NCI-H748 (cell line): ENCODE measurements at regions not wholly inside any gene's neighbourhood (a gene's known extent, or its start where the extent isn't known, plus 50 kb on each side); places are given as distances from the start of the nearest gene placed in this dataset.

Source experiments
- DNase-seq: peaks from one replicate; lab custom pipeline; 2025; ENCODE audit not compliant: unreplicated experiment; lab: John Stamatoyannopoulos, UW

DNA sequence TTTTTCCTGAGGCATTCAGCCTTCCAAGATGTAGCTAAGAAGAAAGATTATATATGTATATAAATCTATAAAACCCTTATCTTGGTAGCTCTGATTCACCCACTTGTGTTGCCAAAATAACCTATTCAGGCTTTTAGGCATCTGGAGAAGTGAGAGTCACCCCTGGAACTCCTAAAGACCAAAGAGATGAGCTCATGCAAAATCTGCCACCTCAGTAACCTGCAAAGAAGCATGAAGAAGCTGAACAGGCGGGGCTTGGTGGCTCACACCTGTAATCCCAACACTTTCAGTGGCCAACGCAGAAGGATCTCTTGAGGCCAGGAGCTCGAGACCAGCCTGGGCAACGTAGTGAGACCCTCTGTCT, 393.7 kb downstream of the FOXO1 start:
- no peak for DNase-seq

DNA sequence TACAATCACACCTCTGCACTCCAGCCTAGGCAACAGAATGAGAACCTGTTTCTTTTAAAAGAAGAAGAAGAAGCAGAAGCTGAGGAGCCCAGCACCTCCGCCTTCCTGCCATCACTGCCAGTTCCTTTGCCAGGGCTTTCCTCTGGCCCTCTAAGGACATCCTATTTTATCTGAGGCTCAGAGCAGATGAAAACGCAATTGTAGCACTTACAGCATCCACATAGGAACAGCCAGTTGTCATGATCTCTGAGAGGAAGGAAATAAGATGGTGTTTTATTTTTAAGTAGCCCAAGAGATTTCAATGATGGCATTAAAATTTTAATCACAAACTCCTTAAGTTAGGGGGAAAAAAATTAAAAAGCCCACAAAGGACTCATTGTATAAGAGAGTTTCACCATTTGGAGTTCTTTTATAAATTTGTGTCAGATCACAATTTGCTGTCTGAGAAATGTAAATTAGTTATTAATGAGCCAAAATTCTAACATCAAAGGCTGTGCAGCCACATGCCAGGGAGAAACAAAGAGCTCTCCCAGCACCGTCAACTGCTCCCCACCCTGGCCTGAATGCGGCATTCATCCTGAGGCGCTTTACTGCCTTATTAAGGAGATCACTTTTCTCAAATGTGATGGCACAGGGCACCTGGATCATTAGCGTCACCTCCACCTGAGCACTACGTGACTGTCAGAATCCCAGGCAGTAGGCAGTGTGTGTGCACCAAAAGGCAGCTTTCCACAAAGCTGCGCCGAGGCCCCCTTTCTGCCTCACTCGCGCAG, 393.0 kb downstream of the FOXO1 start:
- DNase-seq: no peak

DNA sequence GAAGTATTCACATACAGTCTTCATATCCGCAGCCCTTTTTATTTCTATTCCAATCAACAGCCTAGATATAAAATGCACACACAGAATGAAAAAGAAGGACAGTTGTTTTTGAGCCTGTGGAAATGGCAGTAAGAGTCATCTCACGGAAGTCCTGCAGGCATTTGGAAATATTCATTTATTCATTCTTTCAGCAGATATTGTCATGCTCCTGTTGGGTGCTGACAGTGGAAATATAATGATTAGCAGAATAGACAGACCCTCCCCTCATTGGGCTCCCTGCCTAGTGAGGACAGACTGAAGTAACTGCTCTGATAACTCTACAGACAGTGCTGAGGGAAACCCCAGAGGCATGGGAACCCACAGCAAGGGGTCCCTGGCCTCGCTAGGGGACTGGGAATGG, 392.3 kb downstream of the FOXO1 start:
- no peak for DNase-seq

DNA sequence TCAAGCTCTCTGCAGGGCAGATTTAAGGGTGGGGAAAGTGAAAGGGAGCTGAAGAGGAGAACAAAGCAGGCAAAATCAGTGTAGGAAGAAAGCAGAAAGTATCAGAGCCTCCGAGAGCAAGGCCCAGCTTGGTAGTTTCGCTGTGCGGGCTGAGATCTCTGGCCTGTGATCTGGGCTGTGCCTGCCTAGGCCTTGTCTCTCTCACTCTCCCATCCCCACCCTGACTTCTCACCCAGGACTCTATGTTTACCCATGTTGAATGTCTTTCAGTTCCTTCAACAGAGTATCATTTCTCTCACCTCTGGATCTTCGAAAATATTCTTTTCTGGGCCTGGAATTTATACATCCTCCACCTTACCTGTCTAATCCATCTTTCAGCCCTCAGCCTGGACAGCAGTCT, 391.3 kb downstream of the FOXO1 start:
- no peak for DNase-seq

- no peak for DNase-seq
These were observed 390.8 kb downstream of the FOXO1 start for GRCh38 chr13:40275636-40276035.

DNA sequence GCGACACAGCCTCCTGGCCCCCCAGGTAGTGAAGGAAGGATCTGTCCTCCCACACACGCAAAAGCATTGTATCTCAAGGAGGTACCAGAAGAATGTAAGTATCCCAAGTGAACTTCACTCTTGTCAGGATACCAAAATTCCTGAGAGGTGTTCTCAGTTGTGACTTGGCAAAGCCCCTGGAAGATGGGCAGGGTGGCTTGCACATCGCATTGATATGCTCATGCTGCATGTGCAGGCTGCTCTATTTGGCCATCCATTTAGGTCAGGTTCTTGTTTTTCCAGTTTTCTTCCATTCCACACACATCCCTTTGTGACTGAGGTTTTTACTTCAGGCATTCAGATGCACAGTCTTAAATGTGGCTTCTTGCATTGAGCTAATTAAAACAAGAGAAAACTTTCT, 382.8 kb downstream of the FOXO1 start:
- DNase-seq: no peak

DNA sequence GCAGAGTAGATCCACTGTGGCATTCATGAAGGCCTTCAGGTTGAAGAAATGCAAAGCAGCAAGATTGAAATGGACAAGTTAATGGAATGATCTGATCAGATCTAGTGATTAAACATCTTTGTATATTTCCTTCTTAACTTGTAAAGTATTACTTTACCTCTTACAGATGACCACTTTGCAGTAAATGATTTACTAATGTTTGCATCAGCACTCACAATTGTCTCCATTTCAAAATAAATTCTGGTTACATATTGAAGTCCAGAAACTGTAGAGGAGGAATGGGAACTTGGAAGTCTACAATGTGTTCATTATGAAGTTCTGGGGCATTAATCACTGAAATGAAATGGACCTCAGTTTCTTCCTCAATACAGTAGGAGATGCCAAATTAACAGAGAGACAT, 380.8 kb downstream of the FOXO1 start:
- DNase-seq: no peak

DNA sequence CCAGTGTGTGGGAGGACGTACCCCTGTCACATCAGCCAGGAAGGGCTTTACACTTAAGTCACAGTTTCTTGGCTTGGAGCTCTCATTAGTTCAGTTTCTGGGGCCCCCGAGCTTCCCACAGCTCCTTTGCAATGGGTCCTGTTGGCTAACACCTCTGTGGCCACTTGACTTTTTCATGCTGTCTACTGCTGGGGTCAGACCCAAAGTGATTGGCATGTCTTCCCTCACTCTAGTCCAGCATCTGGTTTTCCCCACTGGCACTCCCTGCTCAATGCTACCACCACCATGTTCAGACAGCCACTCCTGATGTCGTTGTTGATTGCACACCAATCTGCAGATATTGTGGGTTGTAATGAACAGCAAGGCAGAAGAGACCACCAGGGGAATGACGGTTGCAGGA, 379.0 kb downstream of the FOXO1 start:
- no peak for DNase-seq

GRCh38 chr13:40288259-40288658, 378.2 kb downstream of the FOXO1 start:
- DNase-seq: no peak

DNA sequence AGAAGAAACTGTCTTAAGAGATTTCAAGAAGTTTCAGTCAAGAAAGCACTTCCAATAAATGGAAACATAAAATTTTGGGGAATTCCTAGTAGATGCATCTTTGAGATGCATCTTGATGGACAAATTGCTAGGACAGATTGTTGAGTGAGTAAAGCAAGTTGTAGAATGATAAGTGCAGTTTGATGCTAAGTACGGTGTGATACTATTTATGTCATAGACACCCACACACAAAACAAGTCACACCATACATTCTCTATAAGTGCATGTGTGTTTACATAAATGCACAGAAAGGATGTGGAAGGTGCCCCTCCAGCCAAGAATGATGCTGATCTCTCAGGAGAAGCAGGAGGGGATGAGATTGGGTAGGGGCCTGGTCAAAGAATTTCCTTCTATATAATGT, 375.7 kb downstream of the FOXO1 start:
- no peak for DNase-seq

- DNase-seq: no peak
These were observed 374.3 kb downstream of the FOXO1 start for GRCh38 chr13:40292108-40292507.

- DNase-seq: no peak
These were observed 373.9 kb downstream of the FOXO1 start for GRCh38 chr13:40292536-40292935.

GRCh38 chr13:40302351-40302750, 364.1 kb downstream of the FOXO1 start:
- no peak for DNase-seq

GRCh38 chr13:40304391-40304790, 362.1 kb downstream of the FOXO1 start:
- DNase-seq: no peak

- no peak for DNase-seq
These were observed 359.6 kb downstream of the FOXO1 start for GRCh38 chr13:40306817-40307216.

DNA sequence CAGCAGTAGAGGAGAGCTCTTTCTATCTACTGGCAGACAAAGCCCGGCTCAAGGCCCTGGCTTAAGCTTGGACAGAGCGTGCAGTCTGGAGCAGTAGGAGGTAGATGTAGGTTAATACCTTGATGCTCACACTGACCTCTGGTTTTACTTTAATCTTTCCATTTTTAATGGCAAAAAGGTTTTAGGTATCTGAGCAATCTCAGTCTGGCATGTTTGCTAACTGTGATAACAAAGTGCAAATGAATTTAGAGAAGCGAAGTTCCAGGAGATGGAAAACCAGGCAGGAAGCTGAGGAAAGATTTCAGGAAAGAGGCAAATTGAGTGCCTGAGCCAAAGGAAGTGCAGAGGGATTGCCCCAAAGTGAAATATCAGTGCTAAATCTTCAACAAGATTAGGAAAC, 356.6 kb downstream of the FOXO1 start:
- DNase-seq: no peak

DNA sequence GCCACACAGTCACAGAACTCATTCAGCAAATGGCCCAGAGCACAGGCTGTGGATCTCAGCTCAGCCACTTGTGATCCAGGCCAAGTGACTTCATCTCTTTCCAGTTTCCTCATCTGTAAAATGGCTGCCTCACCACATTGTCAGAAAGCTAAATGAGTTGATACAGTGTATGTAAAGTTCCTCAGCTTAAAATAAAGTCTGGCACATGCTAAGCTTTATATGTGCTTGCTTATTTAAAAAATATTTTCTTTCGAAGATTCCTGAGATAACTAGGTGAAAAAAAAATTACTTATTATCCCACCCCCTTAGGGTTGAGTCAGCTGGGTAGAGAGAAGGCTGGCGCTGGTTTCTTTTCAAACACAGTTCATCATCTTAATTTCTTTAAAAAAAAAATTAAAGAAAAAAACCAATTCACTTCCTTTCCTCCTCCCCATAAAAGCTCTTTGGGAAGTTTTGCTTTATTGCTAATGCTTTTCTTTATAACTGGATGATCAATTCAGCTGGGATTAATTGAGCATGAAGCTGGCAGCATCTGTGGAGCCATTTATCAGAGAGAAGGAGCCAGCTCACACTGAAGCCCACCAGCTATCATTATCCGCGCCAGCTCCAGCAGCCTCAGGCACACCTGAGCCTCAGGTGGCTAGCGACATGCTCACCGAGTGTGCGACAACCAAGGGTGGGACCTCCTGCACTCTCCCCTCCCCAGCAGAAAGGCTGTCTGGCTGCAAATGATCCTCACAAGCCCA, 354.9 kb downstream of the FOXO1 start:
- no peak for DNase-seq

DNA sequence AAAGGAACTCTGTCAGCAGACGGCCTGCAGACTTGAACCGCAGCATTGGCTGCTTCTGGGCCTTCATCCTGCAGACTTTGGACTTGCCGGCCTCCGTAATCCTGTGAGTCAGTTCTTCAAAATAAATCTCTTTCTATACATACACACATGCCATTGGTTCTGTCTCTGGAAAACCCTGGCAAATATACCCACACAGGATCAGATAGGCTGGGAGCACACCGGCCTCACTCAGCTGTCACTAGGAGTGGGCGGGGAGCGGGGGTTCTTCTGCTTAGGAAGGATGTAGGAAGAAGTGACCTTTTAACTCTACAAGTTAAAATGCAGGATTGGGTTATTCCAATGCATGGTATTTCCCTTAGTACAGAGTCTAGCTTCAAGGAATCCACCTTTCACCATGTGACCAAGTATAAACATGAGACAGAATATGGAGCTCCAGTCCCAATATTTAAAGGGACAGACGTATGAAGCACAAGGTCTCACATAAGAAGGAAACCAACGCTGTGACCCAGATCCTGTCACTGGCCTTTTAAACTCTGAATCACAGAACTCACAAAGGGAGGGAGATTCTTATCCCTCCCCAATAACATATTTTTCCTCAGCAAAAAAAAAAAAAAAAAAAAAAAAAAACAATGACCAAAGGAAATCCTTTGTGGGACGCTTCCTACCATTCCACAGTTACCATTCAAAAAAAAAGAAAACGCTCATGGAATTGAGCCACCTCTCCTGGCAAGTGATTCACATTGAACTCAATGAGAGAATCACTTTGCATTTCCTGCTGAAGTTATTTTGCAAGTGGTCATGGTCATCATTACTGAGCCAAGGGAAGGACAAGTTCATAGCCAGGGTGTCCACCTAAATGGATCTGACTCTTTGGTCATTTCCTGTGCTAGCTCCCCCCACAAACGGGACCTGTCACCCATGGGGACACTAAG, 352.9 kb downstream of the FOXO1 start:
- no peak for DNase-seq

DNA sequence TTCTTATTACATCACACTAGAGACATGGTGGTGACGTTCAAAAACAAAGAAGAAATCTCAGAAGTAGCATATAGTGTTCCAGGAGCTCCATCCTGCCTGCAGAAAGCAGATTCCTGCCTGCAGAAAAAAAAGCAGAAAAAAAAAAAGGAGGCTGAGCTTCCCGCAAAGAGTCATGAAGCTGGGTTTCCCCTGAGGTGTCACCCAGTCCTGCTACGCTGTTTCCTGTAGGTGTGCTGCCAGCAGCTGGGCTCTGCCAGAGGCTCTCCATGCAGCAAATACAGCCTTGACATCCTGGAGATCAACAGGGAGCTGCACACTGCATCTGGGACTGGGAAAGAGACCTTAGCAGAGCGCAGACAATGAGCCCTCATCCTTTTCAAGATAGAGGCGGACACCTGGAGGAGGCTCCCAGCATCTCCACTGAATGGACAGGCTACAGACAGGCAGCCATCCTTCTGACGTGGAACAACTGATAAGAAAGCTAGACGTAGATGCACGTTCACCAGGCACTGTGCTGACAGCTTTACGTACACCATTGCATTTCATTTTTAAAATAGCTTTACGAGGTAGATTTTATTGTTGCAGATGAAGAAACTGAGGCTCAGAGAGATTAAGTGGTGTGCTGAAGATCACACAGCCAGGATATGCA, 350.9 kb downstream of the FOXO1 start:
- DNase-seq: no peak

DNA sequence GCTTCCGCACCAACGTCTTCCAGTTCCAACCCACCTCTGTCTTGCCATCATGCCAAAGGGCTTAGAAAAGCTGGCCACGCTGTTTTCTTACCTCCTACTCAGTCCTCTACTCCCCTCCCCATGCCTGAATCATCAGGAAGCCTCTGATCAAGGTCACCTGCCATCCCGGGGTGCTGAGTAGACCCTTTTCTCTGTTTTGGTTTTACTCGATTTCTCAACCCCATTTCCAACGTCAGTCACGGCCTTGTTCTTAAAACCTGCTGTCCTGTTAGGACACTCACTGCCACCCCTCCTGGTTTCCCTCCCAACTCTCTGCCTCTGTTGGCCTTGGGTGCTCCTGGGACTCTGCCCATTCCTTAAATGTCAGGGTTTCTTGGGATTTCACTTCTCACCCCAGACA, 350.1 kb downstream of the FOXO1 start:
- no peak for DNase-seq

GRCh38 chr13:40317980-40318327, 348.5 kb downstream of the FOXO1 start:
- no peak for DNase-seq
